H1 (cell line): ENCODE measurements at regions not wholly inside any gene's neighbourhood (a gene's known extent, or its start where the extent isn't known, plus 50 kb on each side); places are given as distances from the start of the nearest gene placed in this dataset.

ENCODE experiments used
- CTCF ChIA-PET: fragments of 300-600 bp; sonication (Branson Sonifier 250); formaldehyde crosslinking; loops from one replicate; lab custom pipeline; 2021; ENCODE audit not compliant: partially characterized antibody; lab: Charles Lee
- POLR2A ChIA-PET: fragments of 300-600 bp; sonication (Branson Sonifier 250); formaldehyde crosslinking; loops from one replicate; lab custom pipeline; 2021; ENCODE audit warnings: inconsistent platforms; ENCODE audit not compliant: partially characterized antibody; lab: Charles Lee
- DNase-seq, 2 experiments: peaks; one replicate each; pipeline versions ENCODE4 v3.0.0 to v3.0.0-alpha.2; 2010 to 2022; ENCODE audit warnings: low spot score in 2 of 2, low read depth in 1 of 2, mixed read lengths in 1 of 2
- FAIRE-seq: peaks from 2 replicates; lab custom pipeline; 2011; peaks lifted over from hg19 to GRCh38; lab: Jason Lieb, UNC
- H2AFZ ChIP-seq: 2 replicates; pipeline ENCODE4 v1.8.1; 2012; ENCODE audit warnings: low read length, inconsistent platforms
- H2AK5ac ChIP-seq: 2 replicates; pipeline ENCODE4 v1.6.1; 2013; ENCODE audit warnings: low read depth, low read length
- H2BK120ac ChIP-seq: replicated peaks from 2 replicates; pipeline ENCODE3; 2013; ENCODE audit warnings: low read depth, low read length, inconsistent platforms
- H2BK12ac ChIP-seq: 2 replicates; pipeline ENCODE4 v1.6.1; 2013; ENCODE audit warnings: low read depth, low read length
- H2BK15ac ChIP-seq: 2 replicates; pipeline ENCODE4 v1.6.1; 2013; ENCODE audit warnings: low read length
- H2BK20ac ChIP-seq: 2 replicates; pipeline ENCODE4 v1.6.1; 2013; ENCODE audit warnings: low read length
- H2BK5ac ChIP-seq: 2 replicates; pipeline ENCODE4 v1.6.1; 2013; ENCODE audit warnings: low read depth, low read length
- H3K14ac ChIP-seq: 2 replicates; pipeline ENCODE4 v1.6.1; 2013; ENCODE audit warnings: inconsistent platforms; ENCODE audit not compliant: insufficient read length
- H3K18ac ChIP-seq: 2 replicates; pipeline ENCODE4 v1.6.1; 2013; ENCODE audit warnings: low read length; ENCODE audit errors: extremely low read depth
- H3K23ac ChIP-seq: 2 replicates; pipeline ENCODE4 v1.6.1; 2013; ENCODE audit warnings: inconsistent platforms; ENCODE audit not compliant: insufficient read length
- H3K23me2 ChIP-seq: 2 replicates; pipeline ENCODE4 v1.6.1; 2013; ENCODE audit warnings: low read depth, low read length
- H3K27ac ChIP-seq: 2 replicates; pipeline ENCODE4 v1.6.1; 2011; ENCODE audit warnings: low read depth, low read length, inconsistent platforms
- H3K27me3 ChIP-seq, 4 experiments: replicated peaks in 1 of 4; 1 replicate in 1 of 4; 2 replicates in 3 of 4; pipeline versions ENCODE4 v1.6.1 to v1.8.1; 2011 to 2013; ENCODE audit warnings: low read length in 3 of 4, mild to moderate bottlenecking in 3 of 4, inconsistent platforms in 2 of 4, mixed read lengths in 2 of 4, moderate library complexity in 1 of 4; ENCODE audit not compliant: control insufficient read depth in 3 of 4, insufficient read depth in 3 of 4; ENCODE audit errors: extremely low read depth in 1 of 4
- H3K36me3 ChIP-seq, 4 experiments: 2 replicates each; pipeline versions ENCODE4 v1.6.1 to v1.8.1; 2011 to 2013; ENCODE audit warnings: mild to moderate bottlenecking in 4 of 4, low read length in 3 of 4, moderate library complexity in 2 of 4, control low read depth in 1 of 4, inconsistent platforms in 1 of 4; ENCODE audit not compliant: insufficient read depth in 4 of 4, control insufficient read depth in 2 of 4
- H3K4ac ChIP-seq: replicated peaks from 2 replicates; pipeline ENCODE3; 2013; ENCODE audit warnings: low read length, low read depth, mixed read lengths, inconsistent platforms; ENCODE audit not compliant: insufficient read length
- H3K4me1 ChIP-seq, 4 experiments: replicated peaks in 1 of 4; 1 replicate in 1 of 4; 2 replicates in 3 of 4; pipeline versions ENCODE4 v1.6.1 to v1.8.1; 2011 to 2013; ENCODE audit warnings: low read length in 3 of 4, inconsistent platforms in 2 of 4, mixed read lengths in 1 of 4; ENCODE audit not compliant: insufficient read depth in 4 of 4, control insufficient read depth in 3 of 4
- H3K4me2 ChIP-seq, 2 experiments: 2 replicates each; pipeline versions ENCODE4 v1.6.1 to v1.8.1; 2011 to 2013; ENCODE audit warnings: low read depth in 2 of 2, low read length in 2 of 2, control low read depth in 1 of 2, inconsistent platforms in 1 of 2, mild to moderate bottlenecking in 1 of 2; ENCODE audit not compliant: insufficient read depth in 1 of 2
- H3K4me3 ChIP-seq, 4 experiments: fragments of 200-600, 300-600 bp in 1 of 4; sonication (generic), shearing (Covaris generic), sonication (Bioruptor Twin) in 1 of 4; 2 replicates each; pipeline versions ENCODE4 v1.5.1 to v1.8.1; 2011 to 2016; ENCODE audit warnings: low read length in 4 of 4, low read depth in 3 of 4, control low read depth in 2 of 4, inconsistent platforms in 2 of 4, mild to moderate bottlenecking in 2 of 4, mixed read lengths in 1 of 4, moderate library complexity in 1 of 4; ENCODE audit not compliant: insufficient read depth in 2 of 4; ENCODE audit errors: extremely low read depth in 1 of 4
- H3K56ac ChIP-seq: replicated peaks from 2 replicates; pipeline ENCODE3; 2013; ENCODE audit warnings: low read depth, mild to moderate bottlenecking, mixed read lengths, low read length, inconsistent platforms; ENCODE audit not compliant: insufficient read length
- H3K79me1 ChIP-seq: 2 replicates; pipeline ENCODE4 v1.6.1; 2013; ENCODE audit warnings: low read depth, low read length, control low read depth
- H3K79me2 ChIP-seq, 2 experiments: 2 replicates each; pipeline versions ENCODE4 v1.6.1 to v1.8.1; 2012 to 2013; ENCODE audit warnings: low read length in 2 of 2, mild to moderate bottlenecking in 2 of 2, inconsistent platforms in 1 of 2; ENCODE audit not compliant: insufficient read depth in 2 of 2, control insufficient read depth in 1 of 2
- H3K9ac ChIP-seq, 4 experiments: replicated peaks in 1 of 4; 1 replicate in 1 of 4; 2 replicates in 3 of 4; pipeline versions ENCODE4 v1.6.1 to v1.8.1; 2011 to 2013; ENCODE audit warnings: low read depth in 3 of 4, low read length in 3 of 4, control low read depth in 2 of 4, mild to moderate bottlenecking in 2 of 4, moderate library complexity in 2 of 4, inconsistent platforms in 1 of 4; ENCODE audit errors: extremely low read depth in 1 of 4
- H3K9me3 ChIP-seq, 2 experiments: 2 replicates each; pipeline versions ENCODE4 v1.6.1 to v1.8.1; 2012 to 2013; ENCODE audit warnings: mild to moderate bottlenecking in 2 of 2, moderate library complexity in 2 of 2, control low read depth in 1 of 2, inconsistent platforms in 1 of 2, low read depth in 1 of 2, low read length in 1 of 2, mixed read lengths in 1 of 2; ENCODE audit not compliant: insufficient read depth in 2 of 2
- H4K20me1 ChIP-seq, 2 experiments: replicated peaks in 1 of 2; 2 replicates each; pipeline versions ENCODE3 to v1.8.1; 2011 to 2013; ENCODE audit warnings: inconsistent platforms in 2 of 2, low read length in 2 of 2, mild to moderate bottlenecking in 1 of 2; ENCODE audit not compliant: insufficient read depth in 2 of 2, control insufficient read depth in 1 of 2
- H4K5ac ChIP-seq: 2 replicates; pipeline ENCODE4 v1.6.1; 2013; ENCODE audit warnings: low read length, low read depth, mixed read lengths, inconsistent platforms; ENCODE audit not compliant: insufficient read length
- H4K8ac ChIP-seq: 2 replicates; pipeline ENCODE4 v1.8.0; 2013; ENCODE audit warnings: mild to moderate bottlenecking, moderate library complexity, low read length, inconsistent platforms; ENCODE audit not compliant: insufficient read depth; ENCODE audit errors: extremely low read depth
- H4K91ac ChIP-seq: replicated peaks from 2 replicates; pipeline ENCODE3; 2013; ENCODE audit warnings: low read length, mixed read lengths, inconsistent platforms; ENCODE audit not compliant: insufficient read length
- ATF3 ChIP-seq: IDR thresholded peaks from 2 replicates; pipeline ENCODE4 v1.6.1; 2011; ENCODE audit warnings: low read depth, mild to moderate bottlenecking, low read length; ENCODE audit not compliant: insufficient read depth
- BACH1 ChIP-seq: IDR thresholded peaks from 2 replicates; pipeline ENCODE4 v1.6.1; 2012; ENCODE audit warnings: low read length, improper control_type of control experiment
- CEBPB ChIP-seq: IDR thresholded peaks from 2 replicates; pipeline ENCODE4 v1.6.1; 2012; ENCODE audit warnings: low read depth, low read length
- E2F6 ChIP-seq: IDR thresholded peaks from 2 replicates; pipeline ENCODE4 v1.6.1; 2012; ENCODE audit warnings: inconsistent platforms
- EZH2 ChIP-seq: fragments of 200-600 bp; sonication (generic); IDR thresholded peaks from 2 replicates; pipeline ENCODE4 v1.7.1; 2012; ENCODE audit warnings: low read depth, mild to moderate bottlenecking, moderate library complexity, low read length, inconsistent platforms; ENCODE audit not compliant: severe bottlenecking
- HDAC6 ChIP-seq: IDR thresholded peaks from one replicate; pipeline ENCODE4 v1.7.1; 2012; ENCODE audit warnings: low read depth, mild to moderate bottlenecking, inconsistent platforms, low read length, moderate library complexity
- MAX ChIP-seq: IDR thresholded peaks from 2 replicates; pipeline ENCODE4 v1.6.1; 2012; ENCODE audit warnings: inconsistent platforms
- POU5F1 ChIP-seq: IDR thresholded peaks from 2 replicates; pipeline ENCODE4 v1.6.1; 2011; ENCODE audit warnings: low read depth, mild to moderate bottlenecking, low read length, moderate library complexity
- RNF2 ChIP-seq: fragments of 200-900, 300-1000 bp; sonication (generic); IDR thresholded peaks from 2 replicates; pipeline ENCODE4 v1.7.1; 2016; ENCODE audit warnings: borderline replicate concordance, low read depth, mild to moderate bottlenecking, antibody characterized with exemption, low read length; ENCODE audit not compliant: poor library complexity, severe bottlenecking; ENCODE audit errors: missing control alignments
- RXRA ChIP-seq: IDR thresholded peaks from 2 replicates; pipeline ENCODE4 v1.6.1; 2011; ENCODE audit warnings: low read depth, mild to moderate bottlenecking, low read length, moderate library complexity; ENCODE audit not compliant: insufficient read depth
- SRF ChIP-seq: IDR thresholded peaks from 2 replicates; pipeline ENCODE4 v1.6.1; 2011; ENCODE audit warnings: mild to moderate bottlenecking, low read depth, low read length, moderate library complexity
- SUZ12 ChIP-seq: fragments of 200-600 bp; sonication (generic); IDR thresholded peaks from 2 replicates; pipeline ENCODE4 v1.6.1; 2012; ENCODE audit warnings: mild to moderate bottlenecking, inconsistent platforms, low read length, moderate library complexity, mixed read lengths
- TAF1 ChIP-seq: IDR thresholded peaks from 2 replicates; pipeline ENCODE4 v1.6.1; 2011; ENCODE audit warnings: mild to moderate bottlenecking, low read depth, low read length
- TBP ChIP-seq: IDR thresholded peaks from 2 replicates; pipeline ENCODE4 v1.6.1; 2011; ENCODE audit warnings: low read depth, low read length, improper control_type of control experiment
- ZNF274 ChIP-seq: IDR thresholded peaks from 2 replicates; pipeline ENCODE4 v1.7.0; 2012; ENCODE audit warnings: low read length, borderline replicate concordance; ENCODE audit errors: extremely low read depth

GRCh38 chr4:79232540-79232939 is 93.3 kb downstream of the NAA11 start:
- H3K9me3 ChIP-seq: no peaks in the 10 kb centered on the region
- DNase-seq: no peak
- no peak for TF ChIP-seq BACH1
- no peak for TF ChIP-seq RNF2
- no peak for TF ChIP-seq POU5F1
- TF ChIP-seq TAF1: no peak
- TF ChIP-seq E2F6: no peak
- TF ChIP-seq EZH2: no peak
- no peak for TF ChIP-seq SRF
- no peak for TF ChIP-seq HDAC6
- TF ChIP-seq ATF3: no peak
- TF ChIP-seq RXRA: no peak
- TF ChIP-seq MAX: no peak
- TF ChIP-seq SUZ12: no peak
- TF ChIP-seq CEBPB: no peak
- no peak for TF ChIP-seq ZNF274
- no peak for TF ChIP-seq TBP

More at GRCh38 chr4:79232540-79232939, 93.3 kb downstream of the NAA11 start:
- no peak overlapping the region for H2BK15ac ChIP-seq
- H3K4me1 ChIP-seq: no peaks in the 10 kb centered on the region
- H2AFZ ChIP-seq: no peak overlapping the region
- no peak overlapping the region for H2BK5ac ChIP-seq
- H3K4me2 ChIP-seq: no peak overlapping the region
- no peaks in the 10 kb centered on the region for H3K36me3 ChIP-seq
- H2BK120ac ChIP-seq: no peak overlapping the region
- no peak overlapping the region for H2AK5ac ChIP-seq
- no peak overlapping the region for H3K4me3 ChIP-seq
- H4K20me1 ChIP-seq: no peaks in the 10 kb centered on the region
- no peak for FAIRE-seq
- H2BK12ac ChIP-seq: no peak overlapping the region
- H3K4ac ChIP-seq: no peak overlapping the region
- no peak overlapping the region for H4K8ac ChIP-seq
- no peaks in the 10 kb centered on the region for H3K23me2 ChIP-seq
- no peak overlapping the region for H4K91ac ChIP-seq
- ChIA-PET POLR2A (no interaction called here), CTCF (interaction anchor here (1.0 to 1.1 kb wide), 2 partner anchors 9 to 15 kb away, joined by 3 read pairs; no protein-coding TSS in a partner anchor)
- no peak overlapping the region for H3K27ac ChIP-seq
- H3K9ac ChIP-seq: no peak overlapping the region
- no peak overlapping the region for H3K18ac ChIP-seq
- H3K27me3 ChIP-seq: no peaks in the 10 kb centered on the region
- H4K5ac ChIP-seq: no peak overlapping the region
- no peaks in the 10 kb centered on the region for H3K79me1 ChIP-seq
- H3K23ac ChIP-seq: no peak overlapping the region
- no peaks in the 10 kb centered on the region for H3K79me2 ChIP-seq
- H2BK20ac ChIP-seq: no peak overlapping the region
- no peak overlapping the region for H3K56ac ChIP-seq
- H3K14ac ChIP-seq: no peak overlapping the region
